Prostate gland (tissue), 2 donors: ENCODE measurements at regions not wholly inside any gene's neighbourhood (a gene's known extent, or its start where the extent isn't known, plus 50 kb on each side); places are given as distances from the start of the nearest gene placed in this dataset.

Experiments
- CTCF ChIP-seq, 4 experiments: fragments of 200-600 bp in 2 of 4; fragments of 450-650 bp in 2 of 4; sonication (generic) in 2 of 4; IDR thresholded peaks; 1 replicate in 3 of 4; 2 replicates in 1 of 4; pipeline ENCODE4 v1.5.1; 2016 to 2019; ENCODE audit warnings: antibody characterized with exemption in 4 of 4, mild to moderate bottlenecking in 2 of 4, moderate library complexity in 2 of 4
- POLR2A ChIP-seq: fragments of 450-650 bp; IDR thresholded peaks from one replicate; pipeline ENCODE4 v1.6.1; 2016; ENCODE audit warnings: antibody characterized with exemption, mild to moderate bottlenecking
- POLR2AphosphoS5 ChIP-seq: sonication (generic); formaldehyde crosslinking; IDR thresholded peaks from one replicate; pipeline ENCODE4 v1.6.1; 2017; ENCODE audit warnings: antibody characterized with exemption

GRCh38 chr7:42606193-42606905, 305.5 kb downstream of the C7orf25 start:
- TF ChIP-seq CTCF (IDR thresholded peaks at IDR 0.05), result no peak
- no peak for TF ChIP-seq POLR2A
- no peak for TF ChIP-seq POLR2AphosphoS5
